GM21528 (cell line): ENCODE measurements at regions not wholly inside any gene's neighbourhood (a gene's known extent, or its start where the extent isn't known, plus 50 kb on each side); places are given as distances from the start of the nearest gene placed in this dataset.

ENCODE experiments used
- ATAC-seq: cut with Tn5 transposase; IDR thresholded peaks from one replicate; pipeline ENCODE4 v1.9.1; 2021; ENCODE audit warnings: mild to moderate bottlenecking, moderate library complexity; ENCODE audit not compliant: unreplicated experiment, low FRiP score

DNA sequence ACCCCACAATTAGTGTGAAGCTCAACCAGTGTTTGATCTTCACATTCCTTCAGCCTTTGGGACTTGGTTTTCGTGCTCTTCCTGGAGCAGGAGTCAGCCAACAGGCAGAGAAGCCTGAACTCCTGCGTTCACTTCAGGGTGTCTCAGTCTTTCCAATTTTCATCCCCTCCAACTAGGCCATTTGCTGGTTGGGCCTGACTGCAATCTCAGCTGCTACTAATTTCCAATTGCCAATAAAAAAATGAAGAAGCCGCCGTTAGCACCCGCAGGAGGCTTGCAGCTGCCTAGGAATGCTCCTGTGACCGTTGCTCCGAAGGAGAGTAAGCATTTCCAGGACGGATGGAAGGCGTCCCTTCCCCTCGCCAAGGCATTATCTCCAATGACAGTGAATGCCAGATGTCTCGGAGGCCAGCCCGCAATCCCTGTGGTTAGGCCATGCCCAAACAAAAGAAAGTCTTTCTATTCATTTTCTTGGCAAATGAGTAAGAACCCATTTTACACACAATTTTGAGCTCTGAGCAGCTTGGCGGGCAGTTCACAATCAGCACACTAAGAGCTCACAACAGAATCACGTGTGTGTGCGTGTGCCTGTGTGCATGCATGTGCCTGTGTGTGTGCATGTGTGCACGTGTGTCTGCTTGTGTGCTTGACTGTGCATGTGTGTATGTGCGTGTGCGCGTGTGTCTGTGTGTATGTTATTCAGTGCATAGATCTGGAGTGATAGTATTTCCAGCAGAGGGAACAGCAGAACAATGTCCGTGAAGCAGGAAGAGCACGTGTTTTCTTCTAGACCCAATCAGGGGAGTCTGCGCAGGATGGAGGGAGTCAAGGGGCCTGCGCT is 301.2 kb downstream of the SMOC2 start:
- ATAC-seq: no peak

DNA sequence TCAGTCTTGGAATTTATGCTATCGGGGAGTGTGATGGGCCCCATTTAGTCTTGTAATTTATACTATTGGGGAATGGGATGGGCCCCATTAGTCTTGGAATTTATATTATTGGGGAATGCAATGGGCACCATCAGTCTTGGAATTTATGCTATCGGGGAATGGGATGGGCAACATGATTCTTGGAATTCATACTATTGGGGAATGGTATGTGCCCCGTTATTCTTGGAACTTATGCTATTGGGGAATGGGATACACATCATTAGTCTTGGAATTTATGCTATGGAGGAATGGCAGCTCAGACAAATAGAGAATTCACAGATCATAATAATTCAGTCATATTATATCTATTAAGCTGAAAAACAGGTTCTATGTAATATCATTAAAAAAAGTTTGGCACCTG is 300.3 kb downstream of the SMOC2 start:
- ATAC-seq: no peak

DNA sequence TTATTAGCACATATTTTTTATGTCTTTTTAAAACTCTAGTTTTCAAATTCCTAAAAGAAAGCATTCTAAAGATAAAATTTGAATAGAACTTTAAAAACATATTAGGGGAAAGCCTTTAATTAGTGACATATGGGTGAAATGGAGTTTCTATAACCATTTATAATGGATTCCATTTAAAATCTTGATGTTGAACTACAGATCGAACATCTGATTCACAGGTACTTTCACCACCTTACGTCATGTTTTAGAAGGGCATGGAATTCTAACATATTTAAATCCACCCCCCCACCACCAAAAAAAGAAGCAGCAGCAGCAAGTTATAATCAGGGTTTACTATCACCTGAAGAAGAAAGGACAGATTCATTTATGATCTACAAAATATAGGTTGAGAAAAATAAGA is 298.4 kb downstream of the SMOC2 start:
- no peak for ATAC-seq

DNA sequence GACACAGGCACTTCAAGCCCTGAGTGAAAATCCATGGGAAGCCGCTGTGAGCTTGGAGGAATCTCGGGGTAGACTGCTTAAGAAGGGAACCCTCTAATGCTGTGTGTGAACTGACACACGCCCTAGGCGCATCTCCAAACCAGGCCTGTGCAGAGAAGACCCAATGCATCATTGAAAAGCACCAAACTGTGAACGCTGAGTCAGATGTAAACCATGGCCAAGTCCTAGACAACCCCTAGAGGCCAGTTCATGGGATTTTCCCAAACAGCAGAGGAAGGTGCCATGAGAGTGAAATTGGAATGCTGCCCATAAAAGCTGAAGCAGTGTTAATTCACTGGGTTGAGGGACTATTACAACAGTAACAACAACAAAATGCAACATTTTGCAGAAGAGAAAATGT is 296.5 kb downstream of the SMOC2 start:
- no peak for ATAC-seq

DNA sequence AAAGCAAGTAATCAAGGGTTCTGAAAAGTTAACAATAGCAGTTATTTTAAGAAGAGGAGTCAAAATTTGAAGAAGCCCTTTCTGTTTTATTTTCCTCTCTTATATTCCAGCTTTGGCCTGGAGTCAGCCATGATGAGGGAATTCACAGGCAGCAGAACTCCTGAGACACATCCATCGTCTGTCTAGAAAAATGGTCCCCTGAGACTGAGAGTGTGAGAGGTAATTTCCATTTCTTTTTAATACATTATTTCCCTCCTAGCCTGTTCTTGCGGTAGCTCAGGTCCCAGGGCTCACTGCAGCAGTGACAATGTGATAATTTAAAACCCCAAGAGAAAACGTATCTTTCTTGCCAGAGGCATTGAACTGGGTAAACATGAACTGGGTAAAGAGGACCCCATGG is 296.0 kb downstream of the SMOC2 start:
- no peak for ATAC-seq

DNA sequence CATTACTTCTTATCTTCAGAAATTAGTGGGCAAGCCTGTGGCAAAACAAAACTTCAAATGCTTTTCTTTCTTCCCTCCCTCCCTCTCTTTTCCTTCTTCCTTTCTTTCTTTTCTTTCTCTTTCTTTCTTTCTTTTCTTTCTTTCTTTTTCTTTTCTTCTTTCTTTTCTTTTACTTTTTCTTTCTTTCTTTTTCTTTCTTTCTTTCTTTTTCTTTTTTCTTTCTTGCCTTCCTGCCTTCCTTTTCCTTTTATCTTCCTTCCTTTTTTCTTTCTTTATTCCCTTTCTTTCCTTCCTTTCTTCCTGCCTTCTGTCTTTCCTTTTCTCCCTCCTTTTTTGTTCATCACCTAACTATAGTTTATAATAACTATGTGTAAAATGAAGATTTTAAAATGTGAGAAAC is 295.1 kb downstream of the SMOC2 start:
- no peak for ATAC-seq

DNA sequence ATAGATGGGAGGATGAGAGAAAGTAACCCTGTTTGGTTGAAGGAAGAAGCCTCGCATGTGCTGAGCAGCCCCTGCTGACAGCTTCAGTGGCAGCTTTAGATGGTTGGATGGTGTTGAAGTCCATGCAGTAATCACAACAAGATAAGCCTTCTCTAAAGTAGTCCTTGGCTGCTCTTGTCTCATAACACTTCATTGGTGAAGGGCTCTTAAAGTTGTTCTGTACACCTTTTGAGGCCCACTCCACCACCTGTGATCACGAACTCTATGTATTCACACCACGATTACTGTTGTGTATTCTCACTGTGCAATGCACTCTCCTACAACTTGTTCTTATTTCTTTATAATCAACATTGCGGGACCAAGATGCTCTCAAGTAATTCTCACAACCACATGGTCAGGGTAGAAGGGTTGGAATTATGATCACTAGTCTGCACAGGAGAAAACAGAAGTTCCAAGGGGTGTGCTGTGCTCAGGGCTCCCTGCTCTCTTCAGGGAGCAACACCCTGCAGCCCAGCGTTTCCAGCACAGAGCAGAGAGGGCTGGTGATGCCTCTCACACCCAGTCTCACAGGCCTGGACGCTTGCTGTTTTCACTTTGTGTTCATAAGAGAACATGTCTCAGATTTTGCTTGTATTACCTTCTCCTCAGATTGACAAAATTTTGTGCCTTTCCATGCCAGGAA is 294.4 kb downstream of the SMOC2 start:
- no peak for ATAC-seq

DNA sequence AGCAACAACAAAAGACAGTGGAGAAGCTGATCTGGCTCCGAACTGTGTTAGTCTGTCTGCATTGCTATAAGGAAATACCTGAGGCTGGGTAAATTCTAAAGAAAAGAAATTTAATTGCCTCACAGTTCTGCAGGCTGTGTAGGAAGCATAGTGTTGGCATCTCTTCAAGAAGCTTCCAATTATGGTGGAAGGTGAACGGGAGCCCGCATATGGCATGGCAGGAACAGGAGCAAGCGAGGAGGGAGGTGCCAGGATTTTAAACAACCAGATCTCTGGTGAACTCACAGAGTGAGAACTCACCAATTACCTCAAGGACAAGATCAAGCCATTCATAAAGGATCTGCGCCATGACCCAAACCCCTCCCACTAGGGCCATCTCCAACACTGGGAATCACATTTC is 293.5 kb downstream of the SMOC2 start:
- ATAC-seq: no peak

DNA sequence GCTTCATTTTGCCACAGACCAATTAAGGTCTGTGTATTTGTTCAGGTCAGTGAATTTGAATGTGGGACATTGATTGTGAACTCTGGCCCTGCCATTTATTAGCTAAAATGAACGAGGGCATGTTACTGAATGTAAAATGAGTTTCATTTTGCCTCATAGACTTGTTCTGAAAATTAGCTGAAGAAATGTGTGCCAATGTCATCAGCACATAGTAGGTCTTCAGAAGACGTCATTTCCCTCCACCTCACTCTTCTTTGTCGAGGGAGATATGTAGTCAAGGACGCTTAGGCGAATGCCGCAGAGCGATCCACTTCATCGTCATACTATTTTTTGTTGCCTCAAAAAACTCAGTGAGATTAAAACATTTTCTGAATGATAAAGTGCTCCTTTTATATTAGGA is 291.7 kb downstream of the SMOC2 start:
- no peak for ATAC-seq

DNA sequence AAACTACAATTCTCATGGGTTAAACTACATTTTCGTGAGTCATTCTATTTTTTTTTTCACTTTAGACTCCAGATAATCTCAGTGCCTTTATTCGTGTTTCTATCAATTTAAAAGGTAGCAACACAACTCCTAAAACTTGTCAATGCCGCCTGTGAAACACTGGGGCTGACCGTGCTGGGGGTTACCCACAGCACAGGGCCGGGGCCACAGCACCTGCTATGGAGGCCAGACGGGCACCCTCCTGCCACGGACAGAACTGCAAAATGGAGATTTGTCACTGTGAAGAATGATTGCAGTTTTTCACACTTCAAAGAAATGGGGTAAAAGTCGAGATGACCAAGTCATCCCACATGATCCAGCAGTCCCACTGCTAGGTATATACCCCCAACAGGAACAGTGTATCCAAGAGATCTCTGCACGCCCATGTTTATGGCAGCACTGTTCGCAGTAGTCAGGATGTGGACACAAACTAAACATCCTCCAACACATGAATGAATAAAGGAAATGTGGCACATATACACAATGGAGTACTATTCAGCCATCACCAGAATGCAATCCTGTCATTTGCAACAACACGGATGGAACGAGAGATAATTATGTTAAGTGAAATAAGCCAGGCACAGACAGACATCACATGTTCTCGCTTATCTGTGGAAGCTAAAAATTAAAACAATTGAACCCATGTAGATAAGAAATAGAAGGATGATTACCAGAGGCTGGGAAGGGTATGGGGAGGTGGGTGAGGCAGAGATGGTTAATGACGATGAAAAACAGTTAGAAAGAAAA is 290.1 kb downstream of the SMOC2 start:
- ATAC-seq: no peak

DNA sequence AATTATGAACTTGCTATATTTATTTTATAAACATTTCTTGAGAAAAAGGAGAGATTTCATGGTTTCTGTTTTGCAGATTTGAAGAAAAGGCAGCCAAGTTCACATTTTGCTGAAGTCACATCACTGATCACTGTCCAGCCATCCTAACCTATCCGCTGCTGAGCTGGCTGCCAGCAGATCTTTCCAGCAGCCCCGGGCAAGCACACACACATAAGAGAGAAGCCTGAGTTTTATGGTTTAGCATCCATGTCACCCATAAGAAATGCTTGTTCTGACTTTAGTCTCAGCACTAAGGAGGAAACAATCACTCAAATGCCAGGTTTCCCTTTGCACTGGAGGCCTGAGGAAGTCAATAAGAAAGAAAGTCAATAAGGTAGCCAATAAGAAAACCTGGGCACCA is 287.1 kb downstream of the SMOC2 start:
- no peak for ATAC-seq

DNA sequence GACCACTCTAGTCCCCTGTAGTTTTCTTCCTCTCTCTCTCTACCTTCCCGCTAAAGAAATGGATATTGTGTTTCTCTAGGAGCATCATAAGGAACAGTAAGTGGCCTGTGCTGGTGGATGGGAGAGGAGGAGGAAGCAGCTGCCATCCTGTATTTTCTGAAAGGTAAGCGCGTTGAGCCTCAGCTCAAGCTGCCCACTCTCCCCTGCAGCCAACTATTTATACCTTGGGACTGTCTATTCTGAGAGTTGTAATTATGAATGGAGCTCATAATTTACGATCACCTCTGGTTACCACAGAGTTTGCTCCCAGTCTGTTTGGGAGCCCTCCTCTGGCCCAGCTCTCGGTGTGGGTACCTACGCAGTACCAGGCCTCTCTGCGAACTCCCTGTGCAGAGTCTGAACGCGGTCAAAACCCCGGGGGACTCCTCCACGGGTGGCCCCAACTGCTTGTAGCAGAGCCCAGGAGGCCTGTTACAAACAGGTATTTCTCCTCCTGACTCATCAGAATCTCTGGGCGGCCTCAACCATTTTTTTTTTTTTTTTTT is 285.4 kb downstream of the SMOC2 start:
- no peak for ATAC-seq

DNA sequence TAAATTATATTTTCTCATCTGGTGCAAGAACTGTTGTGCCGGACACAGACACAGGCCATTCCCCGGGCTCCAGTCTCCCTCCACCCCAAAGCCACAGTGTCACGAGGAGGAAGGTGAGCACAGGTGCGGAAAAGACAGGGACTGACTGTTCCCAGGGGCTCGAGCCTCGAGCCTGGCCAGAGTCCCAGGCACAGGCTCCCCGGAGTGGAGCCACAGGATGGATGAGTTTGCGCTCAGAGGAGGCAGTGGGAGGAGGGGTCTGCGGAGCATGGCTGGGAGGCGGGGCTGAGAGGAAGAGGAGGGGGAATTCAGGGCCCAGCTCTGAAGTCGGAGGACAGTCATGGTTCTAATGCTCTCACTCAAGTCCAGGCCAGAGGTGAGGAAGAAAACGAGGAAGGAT is 284.8 kb downstream of the SMOC2 start:
- ATAC-seq: no peak

DNA sequence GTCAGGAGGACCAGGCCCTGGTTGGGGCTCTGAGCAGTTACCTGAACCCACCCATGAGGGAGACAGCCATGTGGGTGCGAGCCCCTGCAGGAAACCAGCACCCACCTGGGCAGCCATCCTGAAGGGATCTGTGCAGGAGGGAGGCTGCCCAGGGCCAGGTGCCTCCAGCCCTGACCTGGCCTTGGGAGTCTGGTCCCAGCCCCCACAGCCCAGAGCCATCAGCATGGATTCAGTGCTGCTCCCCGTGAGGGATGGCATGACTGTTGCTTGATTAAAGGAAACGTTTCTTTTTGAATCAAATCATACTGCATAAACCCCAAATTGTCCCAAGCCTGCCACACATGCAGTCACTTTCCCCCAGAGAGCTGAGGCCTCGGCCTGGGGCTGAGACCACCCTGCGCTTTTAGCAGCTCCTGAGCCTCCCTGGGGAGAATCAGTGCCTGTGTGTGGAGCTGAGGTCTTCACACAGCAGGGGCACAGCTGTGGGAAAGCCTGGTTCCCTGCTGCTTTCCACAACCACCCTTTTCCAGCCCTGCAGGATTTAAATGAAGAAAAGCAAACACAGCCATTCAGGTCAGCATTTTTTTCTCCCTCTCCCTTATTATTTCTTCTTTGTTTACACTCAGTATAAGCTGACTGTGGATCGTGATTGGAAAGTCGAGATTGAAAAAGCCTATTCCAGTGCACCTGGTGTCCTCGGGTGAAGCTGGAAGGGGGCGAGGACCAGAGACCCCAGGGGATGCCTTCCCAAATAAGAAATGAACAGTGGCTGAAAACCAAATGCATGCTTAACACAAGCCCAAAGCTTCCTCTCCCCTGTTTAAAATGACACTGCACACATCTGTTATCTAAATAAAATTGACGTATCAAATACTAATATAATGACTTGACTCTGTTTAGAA is 283.9 kb downstream of the SMOC2 start:
- ATAC-seq: no peak

DNA sequence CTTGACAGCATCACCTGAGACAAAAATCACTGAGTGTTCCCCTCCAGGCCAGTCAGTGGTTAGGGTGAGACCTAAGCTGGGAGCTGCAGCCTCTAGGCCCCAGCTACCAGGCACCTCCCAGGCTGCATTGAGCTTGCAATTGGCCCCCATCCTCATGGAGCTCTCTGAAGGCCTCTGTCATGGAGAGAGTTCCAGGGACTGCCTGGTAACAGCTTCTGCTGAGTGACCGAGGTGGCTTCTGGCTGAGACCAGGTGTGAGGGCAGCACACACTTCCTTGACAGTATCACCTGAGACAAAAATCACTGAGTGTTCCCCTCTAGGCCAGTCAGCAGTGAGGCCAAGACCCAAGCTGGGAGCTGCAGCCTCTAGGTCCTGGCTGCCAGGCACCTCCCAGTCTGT is 283.0 kb downstream of the SMOC2 start:
- no peak for ATAC-seq

DNA sequence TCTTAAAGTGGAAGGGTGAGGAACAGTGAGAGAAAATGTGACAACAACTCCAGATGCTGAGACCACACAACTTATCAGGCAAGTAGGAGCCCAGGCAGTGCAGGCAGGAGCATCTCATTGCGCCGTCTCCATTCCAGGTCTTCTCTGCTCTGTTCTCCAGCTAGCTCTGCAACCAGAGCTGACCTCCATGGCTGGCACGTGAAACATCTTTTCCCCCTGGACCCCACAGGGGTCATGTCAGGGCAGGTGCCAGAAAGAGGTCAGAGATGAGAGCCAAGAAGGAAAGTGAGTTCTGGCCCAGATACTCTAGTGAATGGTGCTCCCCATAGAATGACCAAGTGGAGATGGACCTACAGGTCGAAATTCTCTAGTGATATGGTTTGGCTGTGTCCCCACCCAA is 281.4 kb downstream of the SMOC2 start:
- ATAC-seq: no peak

DNA sequence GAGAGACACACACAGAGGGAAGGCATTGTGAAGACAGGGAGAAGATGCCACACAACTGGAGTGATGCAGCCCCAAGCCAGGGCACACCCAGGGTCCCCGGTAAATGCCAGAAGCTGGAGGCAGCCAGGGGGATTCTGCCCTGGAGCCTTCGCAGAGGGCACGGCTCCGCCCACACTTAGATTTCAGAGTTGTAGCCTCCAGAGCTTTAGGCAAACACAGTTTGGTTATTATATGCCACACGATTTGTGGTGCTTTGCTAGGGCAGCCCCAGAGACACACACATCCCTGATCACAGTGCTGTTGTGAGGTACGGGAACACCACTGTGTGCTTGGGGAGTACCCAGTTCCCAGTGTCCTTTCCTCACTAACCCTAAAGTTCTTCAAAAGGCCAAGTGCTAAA is 280.6 kb downstream of the SMOC2 start:
- no peak for ATAC-seq

DNA sequence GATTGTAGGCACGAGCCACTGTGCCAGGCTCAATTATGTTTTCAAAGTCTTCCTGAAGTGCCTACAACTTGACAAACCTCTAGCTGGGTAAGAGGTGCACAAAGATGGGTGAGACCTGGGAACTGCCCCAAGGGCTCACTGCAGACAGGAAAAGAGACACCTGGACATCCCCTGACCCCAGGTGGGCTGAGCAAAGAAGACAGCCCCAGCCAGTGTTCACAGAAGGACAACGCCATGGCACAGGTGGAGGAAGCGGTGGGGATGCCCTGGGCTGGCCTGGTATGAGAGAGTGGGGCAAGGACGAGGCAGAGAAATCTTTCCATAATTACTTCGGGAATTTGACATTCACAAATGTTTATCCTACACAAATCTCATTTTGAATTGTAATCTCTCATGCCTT is 278.9 kb downstream of the SMOC2 start:
- ATAC-seq: no peak

DNA sequence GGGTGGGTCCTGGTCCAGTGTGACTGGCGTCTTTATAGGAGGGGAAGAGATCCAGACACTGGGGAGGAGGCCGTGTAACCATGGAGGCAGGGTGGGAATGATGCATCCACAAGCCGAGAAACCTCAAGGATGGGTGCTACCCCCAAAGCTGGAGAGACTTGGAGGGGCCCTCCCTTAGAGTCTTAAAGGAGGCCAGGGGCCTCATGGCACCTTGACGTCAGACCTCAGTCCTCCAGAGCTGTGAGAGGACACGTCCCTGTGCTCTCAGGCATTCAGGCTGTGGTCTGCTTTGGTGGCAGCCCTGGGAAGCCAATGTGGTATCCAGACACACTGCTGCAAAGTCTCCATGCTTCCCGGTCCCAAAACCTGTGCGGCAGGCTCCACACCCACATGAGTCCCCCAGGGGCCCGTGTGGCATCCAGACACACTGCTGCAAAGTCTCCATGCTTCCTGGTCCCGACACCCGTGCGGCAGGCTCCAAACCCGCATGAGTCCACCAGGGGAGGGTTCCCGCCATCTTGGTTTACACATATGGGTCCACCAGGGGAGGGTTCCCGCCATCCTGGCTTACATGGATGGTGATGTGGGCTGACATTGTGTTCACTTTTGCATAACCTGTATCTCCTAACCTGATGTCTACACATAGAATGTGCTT is 278.0 kb downstream of the SMOC2 start:
- ATAC-seq: no peak
